HEK293 (cell line): ENCODE measurements at regions not wholly inside any gene's neighbourhood (a gene's known extent, or its start where the extent isn't known, plus 50 kb on each side); places are given as distances from the start of the nearest gene placed in this dataset.

ENCODE experiments used
- CTCF ChIA-PET: fragments of 350-600 bp; formaldehyde crosslinking; extraction: SDS; loops from one replicate; lab custom pipeline; 2021; ENCODE audit warnings: antibody characterized with exemption; lab: Yijun Ruan, JAX
- POLR2A ChIA-PET: fragments of 300-600 bp; formaldehyde crosslinking; extraction: SDS; loops from one replicate; lab custom pipeline; 2020; ENCODE audit warnings: antibody characterized with exemption, inconsistent platforms; lab: Yijun Ruan, JAX
- H3K27ac ChIP-seq: fragments of 200-500 bp; sonication (Bioruptor generic); 2 replicates; pipeline ENCODE4 v1.5.1; 2014; ENCODE audit warnings: low read depth, low read length, control low read depth, inconsistent platforms; ENCODE audit errors: extremely low read depth
- H3K36me3 ChIP-seq, 2 experiments: fragments of 200-500 bp in 1 of 2; sonication (Bioruptor generic) in 1 of 2; 1 replicate in 1 of 2; 2 replicates in 1 of 2; pipeline ENCODE4 v1.5.1; 2014 to 2017; ENCODE audit warnings: inconsistent platforms in 2 of 2, low read length in 2 of 2; ENCODE audit not compliant: control insufficient read depth in 2 of 2, insufficient read depth in 1 of 2
- H3K4me1 ChIP-seq: fragments of 200-500 bp; sonication (Bioruptor generic); 2 replicates; pipeline ENCODE4 v1.5.1; 2014; ENCODE audit warnings: mild to moderate bottlenecking, low read length, inconsistent platforms; ENCODE audit not compliant: control insufficient read depth, insufficient read depth
- H3K4me3 ChIP-seq: 2 replicates; pipeline ENCODE4 v1.5.1; 2011; ENCODE audit warnings: low read depth, mild to moderate bottlenecking, control low read depth, low read length, moderate library complexity
- H3K9me3 ChIP-seq: fragments of 200-500 bp; sonication (Bioruptor generic); 2 replicates; pipeline ENCODE4 v1.5.1; 2014; ENCODE audit warnings: low read depth, low read length, inconsistent platforms; ENCODE audit not compliant: control insufficient read depth, insufficient read depth
- BCL11B ChIP-seq: fragments of 450-650 bp; formaldehyde crosslinking; IDR thresholded peaks from 2 replicates; pipeline ENCODE4 v1.5.1; 2016; ENCODE audit warnings: low read depth, missing biosample characterization, missing genetic modification characterization
- PRDM1 ChIP-seq: fragments of 450-650 bp; formaldehyde crosslinking; IDR thresholded peaks from 2 replicates; pipeline ENCODE4; 2016; ENCODE audit warnings: missing biosample characterization, missing genetic modification characterization
- SP2 ChIP-seq: fragments of 450-650 bp; formaldehyde crosslinking; IDR thresholded peaks from 2 replicates; pipeline ENCODE4 v1.5.1; 2016; ENCODE audit warnings: missing biosample characterization, missing genetic modification characterization
- ZBTB17 ChIP-seq: fragments of 450-650 bp; formaldehyde crosslinking; IDR thresholded peaks from 2 replicates; pipeline ENCODE4 v1.5.1; 2016; ENCODE audit warnings: missing biosample characterization, missing genetic modification characterization
- ZNF121 ChIP-seq: fragments of 450-650 bp; formaldehyde crosslinking; IDR thresholded peaks from 2 replicates; pipeline ENCODE4 v1.5.1; 2016; ENCODE audit warnings: missing biosample characterization, missing genetic modification characterization
- ZNF155 ChIP-seq: fragments of 450-650 bp; formaldehyde crosslinking; IDR thresholded peaks from 2 replicates; pipeline ENCODE4 v1.5.1; 2016; ENCODE audit warnings: missing biosample characterization, missing genetic modification characterization
- ZNF335 ChIP-seq: fragments of 450-650 bp; formaldehyde crosslinking; conservative IDR thresholded peaks from 2 replicates; pipeline ENCODE4 v1.5.1; 2016; ENCODE audit warnings: missing biosample characterization, missing genetic modification characterization
- ZNF514 ChIP-seq: fragments of 450-650 bp; formaldehyde crosslinking; IDR thresholded peaks from 2 replicates; pipeline ENCODE4 v1.5.1; 2016; ENCODE audit warnings: missing biosample characterization, missing genetic modification characterization
- ZNF521 ChIP-seq: fragments of 450-650 bp; formaldehyde crosslinking; IDR thresholded peaks from 2 replicates; pipeline ENCODE4 v1.5.1; 2017; ENCODE audit warnings: missing biosample characterization, mild to moderate bottlenecking, missing genetic modification characterization
- ZNF623 ChIP-seq: fragments of 450-650 bp; formaldehyde crosslinking; IDR thresholded peaks from 2 replicates; pipeline ENCODE4 v1.5.1; 2016; ENCODE audit warnings: missing biosample characterization, missing genetic modification characterization
- ZNF768 ChIP-seq: fragments of 450-650 bp; formaldehyde crosslinking; IDR thresholded peaks from 2 replicates; pipeline ENCODE4 v1.5.1; 2018; ENCODE audit warnings: missing biosample characterization, mild to moderate bottlenecking, missing genetic modification characterization
- ZNF792 ChIP-seq: fragments of 450-650 bp; formaldehyde crosslinking; IDR thresholded peaks from 2 replicates; pipeline ENCODE4 v1.5.1; 2016; ENCODE audit warnings: missing biosample characterization, missing genetic modification characterization
- ZNF843 ChIP-seq: fragments of 450-650 bp; formaldehyde crosslinking; IDR thresholded peaks from 2 replicates; pipeline ENCODE4 v1.5.1; 2016; ENCODE audit warnings: missing biosample characterization, missing genetic modification characterization
- ZSCAN30 ChIP-seq: fragments of 450-650 bp; IDR thresholded peaks from 2 replicates; pipeline ENCODE4 v1.5.1; 2018; ENCODE audit warnings: missing biosample characterization, mild to moderate bottlenecking, missing genetic modification characterization, moderate library complexity
- TF ChIP-seq, protein P1 (sequence below): fragments of 450-650 bp; formaldehyde crosslinking; IDR thresholded peaks from 2 replicates; pipeline ENCODE4 v1.5.1; 2016; ENCODE audit warnings: missing biosample characterization, missing genetic modification characterization, borderline replicate concordance
- TF ChIP-seq, protein P2 (sequence below): fragments of 450-650 bp; formaldehyde crosslinking; IDR thresholded peaks from 2 replicates; pipeline ENCODE4 v1.5.1; 2016; ENCODE audit warnings: missing biosample characterization, missing genetic modification characterization
- TF ChIP-seq, protein P3 (sequence below): fragments of 450-650 bp; formaldehyde crosslinking; IDR thresholded peaks from 2 replicates; pipeline ENCODE4 v1.5.1; 2016; ENCODE audit warnings: missing biosample characterization, missing genetic modification characterization

DNA sequence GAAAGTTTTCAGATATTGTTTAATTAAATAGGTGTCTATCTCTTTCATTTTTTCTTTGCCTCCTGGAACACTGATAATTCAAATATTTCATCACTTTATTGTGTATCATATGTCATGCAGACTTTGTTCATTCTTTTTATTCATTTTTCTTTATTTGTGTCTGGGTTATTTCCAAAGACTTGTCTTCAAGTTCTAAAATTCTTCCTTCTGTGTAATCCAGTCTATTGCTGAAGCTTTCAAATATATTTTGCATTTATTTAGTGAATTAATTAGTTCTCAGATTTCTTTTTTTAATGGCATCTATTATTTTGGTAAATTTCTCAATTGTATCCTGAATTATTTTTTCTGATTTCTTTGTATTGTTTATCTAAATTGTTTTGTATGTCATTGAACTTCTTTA is 70.1 kb downstream of the ZNF330 start:
- no peak for TF ChIP-seq ZNF514 (tag by site-specific recombination)
- TF ChIP-seq ZNF792 (tag by site-specific recombination): no peak
- no peak for TF ChIP-seq ZNF521
- TF ChIP-seq ZSCAN30: no peak
- no peak for TF ChIP-seq ZNF335 (tag by site-specific recombination)
- no peak for TF ChIP-seq ZNF623 (tag by site-specific recombination)
- TF ChIP-seq ZBTB17 (tag by site-specific recombination): no peak
- TF ChIP-seq, protein P1, sequence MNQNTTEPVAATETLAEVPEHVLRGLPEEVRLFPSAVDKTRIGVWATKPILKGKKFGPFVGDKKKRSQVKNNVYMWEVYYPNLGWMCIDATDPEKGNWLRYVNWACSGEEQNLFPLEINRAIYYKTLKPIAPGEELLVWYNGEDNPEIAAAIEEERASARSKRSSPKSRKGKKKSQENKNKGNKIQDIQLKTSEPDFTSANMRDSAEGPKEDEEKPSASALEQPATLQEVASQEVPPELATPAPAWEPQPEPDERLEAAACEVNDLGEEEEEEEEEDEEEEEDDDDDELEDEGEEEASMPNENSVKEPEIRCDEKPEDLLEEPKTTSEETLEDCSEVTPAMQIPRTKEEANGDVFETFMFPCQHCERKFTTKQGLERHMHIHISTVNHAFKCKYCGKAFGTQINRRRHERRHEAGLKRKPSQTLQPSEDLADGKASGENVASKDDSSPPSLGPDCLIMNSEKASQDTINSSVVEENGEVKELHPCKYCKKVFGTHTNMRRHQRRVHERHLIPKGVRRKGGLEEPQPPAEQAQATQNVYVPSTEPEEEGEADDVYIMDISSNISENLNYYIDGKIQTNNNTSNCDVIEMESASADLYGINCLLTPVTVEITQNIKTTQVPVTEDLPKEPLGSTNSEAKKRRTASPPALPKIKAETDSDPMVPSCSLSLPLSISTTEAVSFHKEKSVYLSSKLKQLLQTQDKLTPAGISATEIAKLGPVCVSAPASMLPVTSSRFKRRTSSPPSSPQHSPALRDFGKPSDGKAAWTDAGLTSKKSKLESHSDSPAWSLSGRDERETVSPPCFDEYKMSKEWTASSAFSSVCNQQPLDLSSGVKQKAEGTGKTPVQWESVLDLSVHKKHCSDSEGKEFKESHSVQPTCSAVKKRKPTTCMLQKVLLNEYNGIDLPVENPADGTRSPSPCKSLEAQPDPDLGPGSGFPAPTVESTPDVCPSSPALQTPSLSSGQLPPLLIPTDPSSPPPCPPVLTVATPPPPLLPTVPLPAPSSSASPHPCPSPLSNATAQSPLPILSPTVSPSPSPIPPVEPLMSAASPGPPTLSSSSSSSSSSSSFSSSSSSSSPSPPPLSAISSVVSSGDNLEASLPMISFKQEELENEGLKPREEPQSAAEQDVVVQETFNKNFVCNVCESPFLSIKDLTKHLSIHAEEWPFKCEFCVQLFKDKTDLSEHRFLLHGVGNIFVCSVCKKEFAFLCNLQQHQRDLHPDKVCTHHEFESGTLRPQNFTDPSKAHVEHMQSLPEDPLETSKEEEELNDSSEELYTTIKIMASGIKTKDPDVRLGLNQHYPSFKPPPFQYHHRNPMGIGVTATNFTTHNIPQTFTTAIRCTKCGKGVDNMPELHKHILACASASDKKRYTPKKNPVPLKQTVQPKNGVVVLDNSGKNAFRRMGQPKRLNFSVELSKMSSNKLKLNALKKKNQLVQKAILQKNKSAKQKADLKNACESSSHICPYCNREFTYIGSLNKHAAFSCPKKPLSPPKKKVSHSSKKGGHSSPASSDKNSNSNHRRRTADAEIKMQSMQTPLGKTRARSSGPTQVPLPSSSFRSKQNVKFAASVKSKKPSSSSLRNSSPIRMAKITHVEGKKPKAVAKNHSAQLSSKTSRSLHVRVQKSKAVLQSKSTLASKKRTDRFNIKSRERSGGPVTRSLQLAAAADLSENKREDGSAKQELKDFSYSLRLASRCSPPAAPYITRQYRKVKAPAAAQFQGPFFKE (tag by site-specific recombination): no peak
- TF ChIP-seq, protein P2, sequence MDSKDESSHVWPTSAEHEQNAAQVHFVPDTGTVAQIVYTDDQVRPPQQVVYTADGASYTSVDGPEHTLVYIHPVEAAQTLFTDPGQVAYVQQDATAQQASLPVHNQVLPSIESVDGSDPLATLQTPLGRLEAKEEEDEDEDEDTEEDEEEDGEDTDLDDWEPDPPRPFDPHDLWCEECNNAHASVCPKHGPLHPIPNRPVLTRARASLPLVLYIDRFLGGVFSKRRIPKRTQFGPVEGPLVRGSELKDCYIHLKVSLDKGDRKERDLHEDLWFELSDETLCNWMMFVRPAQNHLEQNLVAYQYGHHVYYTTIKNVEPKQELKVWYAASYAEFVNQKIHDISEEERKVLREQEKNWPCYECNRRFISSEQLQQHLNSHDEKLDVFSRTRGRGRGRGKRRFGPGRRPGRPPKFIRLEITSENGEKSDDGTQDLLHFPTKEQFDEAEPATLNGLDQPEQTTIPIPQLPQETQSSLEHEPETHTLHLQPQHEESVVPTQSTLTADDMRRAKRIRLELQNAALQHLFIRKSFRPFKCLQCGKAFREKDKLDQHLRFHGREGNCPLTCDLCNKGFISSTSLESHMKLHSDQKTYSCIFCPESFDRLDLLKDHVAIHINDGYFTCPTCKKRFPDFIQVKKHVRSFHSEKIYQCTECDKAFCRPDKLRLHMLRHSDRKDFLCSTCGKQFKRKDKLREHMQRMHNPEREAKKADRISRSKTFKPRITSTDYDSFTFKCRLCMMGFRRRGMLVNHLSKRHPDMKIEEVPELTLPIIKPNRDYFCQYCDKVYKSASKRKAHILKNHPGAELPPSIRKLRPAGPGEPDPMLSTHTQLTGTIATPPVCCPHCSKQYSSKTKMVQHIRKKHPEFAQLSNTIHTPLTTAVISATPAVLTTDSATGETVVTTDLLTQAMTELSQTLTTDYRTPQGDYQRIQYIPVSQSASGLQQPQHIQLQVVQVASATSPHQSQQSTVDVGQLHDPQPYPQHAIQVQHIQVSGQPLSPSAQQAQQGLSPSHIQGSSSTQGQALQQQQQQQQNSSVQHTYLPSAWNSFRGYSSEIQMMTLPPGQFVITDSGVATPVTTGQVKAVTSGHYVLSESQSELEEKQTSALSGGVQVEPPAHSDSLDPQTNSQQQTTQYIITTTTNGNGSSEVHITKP (tag by site-specific recombination): no peak
- TF ChIP-seq ZNF843: no peak
- TF ChIP-seq ZNF121: no peak
- no peak for TF ChIP-seq SP2 (tag by site-specific recombination)
- no peak for TF ChIP-seq PRDM1 (tag by site-specific recombination)
- TF ChIP-seq, protein P3, sequence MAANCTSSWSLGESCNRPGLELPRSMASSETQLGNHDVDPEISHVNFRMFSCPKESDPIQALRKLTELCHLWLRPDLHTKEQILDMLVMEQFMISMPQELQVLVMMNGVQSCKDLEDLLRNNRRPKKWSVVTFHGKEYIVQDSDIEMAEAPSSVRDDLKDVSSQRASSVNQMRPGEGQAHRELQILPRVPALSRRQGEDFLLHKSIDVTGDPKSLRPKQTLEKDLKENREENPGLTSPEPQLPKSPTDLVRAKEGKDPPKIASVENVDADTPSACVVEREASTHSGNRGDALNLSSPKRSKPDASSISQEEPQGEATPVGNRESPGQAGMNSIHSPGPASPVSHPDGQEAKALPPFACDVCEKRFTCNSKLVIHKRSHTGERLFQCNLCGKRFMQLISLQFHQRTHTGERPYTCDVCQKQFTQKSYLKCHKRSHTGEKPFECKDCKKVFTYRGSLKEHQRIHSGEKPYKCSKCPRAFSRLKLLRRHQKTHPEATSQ: no peak
- no peak for TF ChIP-seq ZNF768 (tag by site-specific recombination)
- TF ChIP-seq ZNF155 (tag by site-specific recombination): no peak
- TF ChIP-seq BCL11B: no peak
- no peaks in the 10 kb centered on the region for H3K36me3 ChIP-seq
- ChIA-PET CTCF (no interaction called here), POLR2A (no interaction called here)
- no peak overlapping the region for H3K4me3 ChIP-seq
- H3K9me3 ChIP-seq: no peaks in the 10 kb centered on the region
- no peak overlapping the region for H3K27ac ChIP-seq
- H3K4me1 ChIP-seq: no peaks in the 10 kb centered on the region
